HG03139 (cell line): ENCODE measurements at regions not wholly inside any gene's neighbourhood (a gene's known extent, or its start where the extent isn't known, plus 50 kb on each side); places are given as distances from the start of the nearest gene placed in this dataset.
"Not testable (repeated sequence)": the region's sequence is repeated elsewhere in the genome, so short reads cannot be mapped to it uniquely, and the experiment has no call there.

Source experiments
- ATAC-seq: cut with Tn5 transposase; IDR thresholded peaks from one replicate; pipeline ENCODE4 v1.9.1; 2021; ENCODE audit not compliant: unreplicated experiment

GRCh38 chr2:156006721-156007618 is 325.6 kb downstream of the NR4A2 start:
- ATAC-seq = no peak

- no peak for ATAC-seq
These were observed 326.4 kb downstream of the NR4A2 start for GRCh38 chr2:156005999-156006712.

GRCh38 chr2:156005531-156005930 is 327.0 kb downstream of the NR4A2 start:
- ATAC-seq = no peak

GRCh38 chr2:156004459-156004858 is 328.1 kb downstream of the NR4A2 start:
- ATAC-seq = no peak

GRCh38 chr2:156003780-156004179 is 328.7 kb downstream of the NR4A2 start:
- no peak for ATAC-seq

GRCh38 chr2:156001851-156002250 is 330.7 kb downstream of the NR4A2 start:
- no peak for ATAC-seq

- ATAC-seq = no peak
These were observed 335.0 kb downstream of the NR4A2 start for GRCh38 chr2:155997538-155997937.

- no peak for ATAC-seq
These were observed 338.2 kb downstream of the NR4A2 start for GRCh38 chr2:155994315-155994714.

GRCh38 chr2:155983845-155984244 is 348.7 kb downstream of the NR4A2 start:
- ATAC-seq = no peak

GRCh38 chr2:155982135-155982534 is 350.4 kb downstream of the NR4A2 start:
- no peak for ATAC-seq

- ATAC-seq = no peak
These were observed 351.5 kb downstream of the NR4A2 start for GRCh38 chr2:155980941-155981560.

GRCh38 chr2:155975734-155976133 is 356.8 kb downstream of the NR4A2 start:
- no peak for ATAC-seq

GRCh38 chr2:155972916-155973315 is 359.6 kb downstream of the NR4A2 start:
- no peak for ATAC-seq

GRCh38 chr2:155966064-155966471 is 366.5 kb downstream of the NR4A2 start:
- not testable (repeated sequence) for ATAC-seq

- ATAC-seq = no peak
These were observed 367.0 kb downstream of the NR4A2 start for GRCh38 chr2:155965415-155966063.

GRCh38 chr2:155961641-155962040 is 370.9 kb downstream of the NR4A2 start:
- no peak for ATAC-seq

- ATAC-seq = no peak
These were observed 373.7 kb downstream of the NR4A2 start for GRCh38 chr2:155958834-155959233.

- no peak for ATAC-seq
These were observed 385.5 kb downstream of the NR4A2 start for GRCh38 chr2:155947069-155947468.

GRCh38 chr2:155944218-155944617 is 388.3 kb downstream of the NR4A2 start:
- ATAC-seq = no peak

GRCh38 chr2:155930312-155930711 is 402.2 kb downstream of the NR4A2 start:
- ATAC-seq = no peak

- ATAC-seq = no peak
These were observed 415.1 kb downstream of the NR4A2 start for GRCh38 chr2:155917380-155917779.
